RPMI7951 (cell line): ENCODE measurements at regions not wholly inside any gene's neighbourhood (a gene's known extent, or its start where the extent isn't known, plus 50 kb on each side); places are given as distances from the start of the nearest gene placed in this dataset.

Experiments
- DNase-seq: peaks from one replicate; pipeline ENCODE4 v3.0.0-alpha.2; 2012; ENCODE audit warnings: low read depth

GRCh38 chr9:86531273-86531970 lies 177.2 kb upstream of the TUT7 start:
- DNase-seq, result no peak

- DNase-seq, result no peak
These were observed 175.5 kb upstream of the TUT7 start for GRCh38 chr9:86529496-86530275.

DNA sequence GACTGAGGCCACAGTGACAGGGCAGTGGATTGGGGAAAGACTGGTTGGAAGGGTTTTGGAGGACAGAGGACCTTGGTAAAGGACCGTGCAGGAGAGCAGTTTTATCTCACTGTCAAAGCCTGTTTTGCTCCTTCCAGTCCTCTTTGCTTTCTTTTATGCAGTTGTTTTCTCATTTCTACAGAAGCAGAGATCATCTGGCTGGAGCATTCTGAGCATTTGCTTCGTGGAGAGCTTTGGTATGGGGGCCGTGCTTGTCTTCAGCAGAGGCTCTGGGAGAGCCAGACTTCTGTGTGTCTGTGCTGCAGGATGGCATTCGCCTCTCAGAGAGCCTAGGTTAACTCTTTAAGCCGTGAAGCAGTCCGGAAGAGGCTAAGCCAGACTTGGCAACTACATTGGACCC lies 171.8 kb upstream of the TUT7 start:
- no peak for DNase-seq

DNA sequence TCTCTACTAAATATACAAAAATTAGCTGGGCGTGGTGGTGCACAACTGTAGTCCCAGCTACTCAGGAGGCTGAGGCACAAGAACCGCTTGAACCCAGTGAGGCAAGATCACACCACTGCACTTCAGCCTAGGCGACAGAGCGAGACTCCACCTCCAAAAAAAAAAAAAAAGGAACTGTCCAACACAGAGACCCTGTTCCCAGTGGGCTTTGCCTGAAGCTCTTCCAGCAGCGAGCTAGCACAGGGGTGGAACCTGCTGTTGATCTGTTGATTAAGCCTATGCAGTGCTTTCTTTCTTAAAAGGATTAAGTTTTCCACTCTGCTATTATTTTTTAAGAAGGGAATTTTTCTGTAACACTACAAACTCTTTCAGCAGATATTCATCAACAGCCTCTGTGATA lies 171.0 kb upstream of the TUT7 start:
- DNase-seq, result no peak

- DNase-seq, result no peak
These were observed 167.8 kb upstream of the TUT7 start for GRCh38 chr9:86521977-86522376.

- no peak for DNase-seq
These were observed 167.1 kb upstream of the TUT7 start for GRCh38 chr9:86521322-86521721.

- no peak for DNase-seq
These were observed 164.9 kb upstream of the TUT7 start for GRCh38 chr9:86519066-86519615.

GRCh38 chr9:86517475-86517874 lies 163.3 kb upstream of the TUT7 start:
- DNase-seq, result no peak

- DNase-seq, result no peak
These were observed 162.4 kb upstream of the TUT7 start for GRCh38 chr9:86516564-86516963.

DNA sequence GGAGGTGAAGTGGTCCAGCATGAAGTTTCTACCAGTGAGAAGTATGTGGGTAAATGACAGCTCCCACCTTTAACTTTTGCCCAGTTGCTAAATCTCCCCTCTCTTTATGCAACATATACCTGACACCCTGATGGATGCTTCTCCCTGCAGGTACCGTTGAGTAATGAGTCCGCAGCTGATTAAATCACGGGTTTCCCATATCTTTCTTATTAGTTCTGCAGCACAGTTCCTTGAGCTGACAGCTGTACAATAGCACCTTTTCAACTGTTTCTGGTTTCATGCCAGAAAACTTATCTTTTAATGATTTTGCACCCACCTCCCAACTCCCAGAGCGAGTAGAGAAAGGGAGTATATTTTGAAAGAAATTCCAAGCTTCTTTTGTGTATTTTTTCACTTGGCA lies 161.0 kb upstream of the TUT7 start:
- DNase-seq, result no peak

GRCh38 chr9:86513429-86513828 lies 159.2 kb upstream of the TUT7 start:
- no peak for DNase-seq

DNA sequence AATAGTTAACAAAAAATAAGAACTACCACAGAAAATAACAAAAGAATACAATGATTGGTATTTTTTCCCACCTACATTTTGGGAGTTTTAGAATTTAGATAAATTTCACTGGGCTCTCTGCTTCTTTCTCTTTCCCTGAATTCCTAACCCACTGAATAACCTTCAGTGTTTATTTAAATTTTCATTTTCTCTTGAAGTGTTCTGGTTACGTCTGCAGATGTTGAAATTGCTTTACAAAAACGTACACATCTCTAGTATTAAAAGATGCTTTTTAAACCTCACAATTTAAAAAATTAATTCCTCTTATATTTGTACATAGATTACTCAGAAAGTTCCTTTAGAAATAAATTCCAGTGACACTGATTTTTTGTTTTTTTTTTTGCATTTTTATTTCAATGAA lies 158.7 kb upstream of the TUT7 start:
- DNase-seq, result no peak

GRCh38 chr9:86511614-86512360 lies 157.6 kb upstream of the TUT7 start:
- no peak for DNase-seq

GRCh38 chr9:86508208-86508903 lies 154.1 kb upstream of the TUT7 start:
- DNase-seq, result no peak

DNA sequence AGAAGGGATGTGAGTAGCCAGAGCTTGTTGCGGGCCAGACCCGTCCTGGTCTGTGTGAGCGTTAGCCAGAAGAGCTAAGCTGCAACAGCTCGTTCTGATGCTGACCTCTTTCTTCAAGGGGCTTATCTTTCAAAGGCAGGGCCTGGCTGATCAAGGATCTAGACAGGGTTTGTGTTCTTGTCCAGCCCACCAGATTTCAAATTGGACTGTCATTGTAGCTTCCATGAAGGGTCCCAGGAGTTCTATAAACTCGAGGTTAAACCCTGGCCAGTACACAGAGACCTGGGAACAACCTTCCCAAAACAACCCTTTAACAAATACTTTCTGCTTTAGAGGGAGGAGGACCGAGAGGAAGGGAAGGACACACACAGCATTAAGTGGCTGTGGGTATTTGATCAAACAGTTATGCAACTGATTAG lies 153.0 kb upstream of the TUT7 start:
- no peak for DNase-seq

GRCh38 chr9:86503942-86504341 lies 149.7 kb upstream of the TUT7 start:
- no peak for DNase-seq

- DNase-seq, result no peak
These were observed 149.1 kb upstream of the TUT7 start for GRCh38 chr9:86503314-86503713.

GRCh38 chr9:86500667-86501435 lies 146.6 kb upstream of the TUT7 start:
- DNase-seq, result peak; percentile 47

GRCh38 chr9:86500031-86500430 lies 145.8 kb upstream of the TUT7 start:
- DNase-seq, result no peak

DNA sequence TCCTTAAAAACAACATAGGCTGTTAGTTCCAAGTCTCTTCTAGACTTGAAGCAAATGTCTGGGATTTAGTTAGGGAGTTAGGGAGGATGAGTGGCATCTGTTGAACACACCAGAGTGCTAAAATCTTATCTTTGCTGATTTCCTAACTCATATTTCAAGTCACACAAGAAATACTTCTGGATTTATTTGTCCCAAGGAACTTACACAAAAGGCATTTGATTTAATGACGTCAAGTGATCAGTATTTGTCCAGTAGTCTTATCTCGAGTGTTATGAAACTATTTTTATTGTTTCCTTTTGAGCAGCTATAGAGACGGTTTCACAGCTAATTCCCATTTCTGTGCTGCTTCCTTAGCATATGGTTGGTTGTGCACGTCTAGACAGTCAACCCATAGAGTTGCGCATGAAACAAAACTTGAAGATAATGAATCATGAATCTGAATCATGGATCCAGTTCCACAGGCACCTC lies 140.5 kb upstream of the TUT7 start:
- peak; percentile 42 for DNase-seq
